GM19372 (cell line): ENCODE measurements at regions not wholly inside any gene's neighbourhood (a gene's known extent, or its start where the extent isn't known, plus 50 kb on each side); places are given as distances from the start of the nearest gene placed in this dataset.

Source experiments
- ATAC-seq: cut with Tn5 transposase; IDR thresholded peaks from one replicate; pipeline ENCODE4 v1.9.1; 2021; ENCODE audit warnings: mild to moderate bottlenecking, low read depth, moderate library complexity; ENCODE audit not compliant: unreplicated experiment

GRCh38 chr3:163011596-163011995 is 1515.0 kb downstream of the OTOL1 start:
- no peak for ATAC-seq

- no peak for ATAC-seq
Measured at GRCh38 chr3:163016251-163016650, 1519.6 kb downstream of the OTOL1 start.

GRCh38 chr3:163018067-163018466 is 1521.5 kb downstream of the OTOL1 start:
- no peak for ATAC-seq

GRCh38 chr3:163018664-163019063 is 1522.1 kb downstream of the OTOL1 start:
- no peak for ATAC-seq

- no peak for ATAC-seq
Measured at GRCh38 chr3:163019260-163019659, 1522.7 kb downstream of the OTOL1 start.

- ATAC-seq = no peak
Measured at GRCh38 chr3:163033652-163034051, 1537.0 kb downstream of the OTOL1 start.

- no peak for ATAC-seq
Measured at GRCh38 chr3:163039636-163040035, 1543.0 kb downstream of the OTOL1 start.

- no peak for ATAC-seq
Measured at GRCh38 chr3:163043074-163043473, 1546.5 kb downstream of the OTOL1 start.

GRCh38 chr3:163045945-163046344 is 1549.3 kb downstream of the OTOL1 start:
- no peak for ATAC-seq

- ATAC-seq = no peak
Measured at GRCh38 chr3:163048881-163049280, 1552.3 kb downstream of the OTOL1 start.

- no peak for ATAC-seq
Measured at GRCh38 chr3:163056874-163057497, 1560.4 kb downstream of the OTOL1 start.

- no peak for ATAC-seq
Measured at GRCh38 chr3:163058031-163058854, 1561.6 kb downstream of the OTOL1 start.

- ATAC-seq = no peak
Measured at GRCh38 chr3:163071713-163072112, 1575.1 kb downstream of the OTOL1 start.
